KOPT-K1 (cell line): ENCODE measurements at regions not wholly inside any gene's neighbourhood (a gene's known extent, or its start where the extent isn't known, plus 50 kb on each side); places are given as distances from the start of the nearest gene placed in this dataset.
"Not testable (repeated sequence)": the region's sequence is repeated elsewhere in the genome, so short reads cannot be mapped to it uniquely, and the experiment has no call there.

Experiments
- H3K27ac ChIP-seq: fragments of 200-600 bp; sonication (generic); 2 replicates; pipeline ENCODE4 v1.5.1; 2016; ENCODE audit warnings: antibody characterized with exemption, mild to moderate bottlenecking, low read depth, low read length; ENCODE audit not compliant: poor library complexity, severe bottlenecking
- H3K36me3 ChIP-seq: fragments of 200-600 bp; sonication (generic); 2 replicates; pipeline ENCODE4 v1.5.1; 2017; ENCODE audit warnings: antibody characterized with exemption, mild to moderate bottlenecking, low read length, moderate library complexity; ENCODE audit not compliant: insufficient read depth
- H3K9me3 ChIP-seq: fragments of 200-600 bp; sonication (generic); 2 replicates; pipeline ENCODE4 v1.5.1; 2017; ENCODE audit warnings: antibody characterized with exemption, low read length, mild to moderate bottlenecking; ENCODE audit not compliant: insufficient read depth, poor library complexity, severe bottlenecking

DNA sequence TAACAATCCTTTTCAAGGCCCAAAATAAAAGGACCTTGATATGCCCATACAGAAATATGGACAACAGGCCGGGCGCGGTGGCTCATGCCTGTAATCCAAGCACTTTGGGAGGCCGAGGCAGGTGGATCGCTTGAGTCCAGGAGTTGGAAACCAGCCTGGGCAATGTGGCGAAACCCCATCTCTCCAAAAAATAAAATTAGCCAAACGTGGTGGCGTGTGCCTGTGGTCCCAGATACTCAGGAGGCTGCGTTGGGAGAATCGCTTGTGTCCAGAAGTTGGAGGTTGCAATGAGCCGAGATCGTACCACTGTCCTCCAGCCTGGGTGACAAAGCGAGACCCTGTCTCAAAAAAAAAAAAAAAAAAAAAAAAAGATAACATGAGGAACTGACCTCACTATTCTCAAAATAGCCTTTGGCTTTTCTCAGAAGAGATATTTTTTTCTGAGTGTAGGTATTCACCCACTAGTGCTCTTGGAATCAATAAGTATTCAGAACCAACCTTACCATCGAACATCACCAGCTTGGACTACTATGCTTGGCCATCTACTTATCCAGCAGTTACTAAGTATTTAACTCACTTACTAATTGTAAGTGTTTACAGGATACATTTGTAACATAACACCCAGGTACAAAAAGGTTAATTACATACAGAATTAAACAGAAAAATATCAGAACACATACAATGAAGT, 99.2 kb downstream of the OR2B2 start:
- Histone ChIP-seq H3K36me3 (no peaks in the 10 kb centered on the region), H3K9me3 (no peaks in the 10 kb centered on the region), H3K27ac (peak overlapping the region; percentile 96)

DNA sequence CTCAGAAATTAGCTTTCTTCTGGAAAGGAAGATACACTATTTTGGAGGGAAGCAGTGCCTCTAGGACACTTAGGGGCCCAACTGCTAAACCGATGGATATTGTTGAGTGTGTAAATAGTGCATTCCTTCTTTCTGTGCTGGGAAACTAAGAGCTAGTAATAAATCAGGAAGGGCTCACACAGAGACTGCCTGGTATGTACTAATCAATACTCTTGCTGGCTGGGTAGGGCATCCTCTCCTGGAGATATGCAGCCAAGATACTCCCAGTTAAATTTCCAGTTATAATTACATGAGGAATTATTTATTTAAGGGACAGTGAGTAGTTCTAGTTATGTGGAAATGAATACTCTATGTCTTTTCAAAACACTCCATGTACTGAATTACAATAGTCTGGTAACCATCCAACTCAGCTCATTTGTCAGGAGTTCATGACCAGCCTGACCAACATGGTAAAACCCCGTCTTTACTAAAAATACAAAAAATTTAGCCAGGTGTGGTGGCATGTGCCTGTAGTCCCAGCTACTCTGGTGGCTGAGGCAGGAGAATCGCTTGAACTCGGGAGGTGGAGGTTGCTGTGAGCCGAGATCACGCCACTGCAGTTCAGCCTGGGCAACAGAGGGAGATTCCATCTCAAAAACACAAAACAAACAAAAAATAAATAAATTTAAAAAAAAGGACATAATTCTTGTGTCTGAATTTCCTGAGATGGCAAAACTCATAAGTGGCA, 100.0 kb downstream of the OR2B2 start:
- Histone ChIP-seq H3K9me3 (no peaks in the 10 kb centered on the region), H3K36me3 (no peaks in the 10 kb centered on the region), H3K27ac (peak overlapping the region; percentile 96)

- Histone ChIP-seq H3K36me3 (no peaks in the 10 kb centered on the region), H3K27ac (peak overlapping the region; percentile 96), H3K9me3 (no peaks in the 10 kb centered on the region)
These were observed 100.8 kb downstream of the OR2B2 start for GRCh38 chr6:27811451-27811772.

- Histone ChIP-seq H3K27ac (peak overlapping the region; percentile 96), H3K36me3 (no peaks in the 10 kb centered on the region), H3K9me3 (no peaks in the 10 kb centered on the region)
These were observed 101.3 kb downstream of the OR2B2 start for GRCh38 chr6:27810768-27811450.

DNA sequence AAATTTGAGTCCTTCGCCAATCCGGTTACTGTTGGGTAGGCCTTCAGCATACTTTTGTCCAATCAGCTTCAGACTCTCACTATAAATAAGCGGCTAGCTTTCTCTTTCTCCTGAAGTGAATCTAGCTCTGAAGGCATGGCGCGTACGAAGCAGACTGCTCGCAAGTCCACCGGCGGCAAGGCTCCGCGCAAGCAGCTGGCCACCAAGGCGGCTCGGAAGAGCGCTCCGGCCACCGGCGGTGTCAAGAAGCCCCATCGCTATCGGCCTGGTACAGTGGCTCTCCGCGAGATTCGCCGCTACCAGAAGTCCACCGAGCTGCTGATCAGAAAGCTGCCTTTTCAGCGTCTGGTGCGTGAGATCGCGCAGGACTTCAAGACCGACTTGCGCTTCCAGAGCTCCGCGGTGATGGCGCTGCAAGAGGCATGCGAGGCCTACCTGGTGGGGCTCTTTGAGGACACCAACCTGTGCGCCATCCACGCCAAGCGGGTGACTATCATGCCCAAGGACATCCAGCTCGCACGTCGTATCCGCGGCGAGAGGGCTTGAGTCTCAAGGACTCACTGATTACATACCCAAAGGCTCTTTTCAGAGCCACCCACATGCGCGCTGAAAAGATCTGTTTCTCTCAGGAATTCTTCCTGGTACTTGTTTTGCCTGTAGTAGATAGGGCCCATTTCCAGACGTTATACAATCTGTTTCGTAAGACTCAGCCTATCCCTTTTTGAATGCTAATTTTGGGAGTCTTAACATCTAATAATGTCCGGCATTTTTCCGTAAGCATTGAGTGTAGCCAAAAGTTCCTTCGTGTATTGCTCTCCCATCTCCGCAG, 102.0 kb downstream of the OR2B2 start:
- H3K27ac ChIP-seq = peak overlapping the region; percentile 96

GRCh38 chr6:27809067-27809938, 102.9 kb downstream of the OR2B2 start:
- no peaks in the 10 kb centered on the region for H3K36me3 ChIP-seq
- H3K9me3 ChIP-seq = no peaks in the 10 kb centered on the region
- H3K27ac ChIP-seq = peak overlapping the region; percentile 96

More for the DNA sequence above, 102.0 kb downstream of the OR2B2 start:
- Histone ChIP-seq H3K9me3 (no peaks in the 10 kb centered on the region), H3K36me3 (no peaks in the 10 kb centered on the region)

DNA sequence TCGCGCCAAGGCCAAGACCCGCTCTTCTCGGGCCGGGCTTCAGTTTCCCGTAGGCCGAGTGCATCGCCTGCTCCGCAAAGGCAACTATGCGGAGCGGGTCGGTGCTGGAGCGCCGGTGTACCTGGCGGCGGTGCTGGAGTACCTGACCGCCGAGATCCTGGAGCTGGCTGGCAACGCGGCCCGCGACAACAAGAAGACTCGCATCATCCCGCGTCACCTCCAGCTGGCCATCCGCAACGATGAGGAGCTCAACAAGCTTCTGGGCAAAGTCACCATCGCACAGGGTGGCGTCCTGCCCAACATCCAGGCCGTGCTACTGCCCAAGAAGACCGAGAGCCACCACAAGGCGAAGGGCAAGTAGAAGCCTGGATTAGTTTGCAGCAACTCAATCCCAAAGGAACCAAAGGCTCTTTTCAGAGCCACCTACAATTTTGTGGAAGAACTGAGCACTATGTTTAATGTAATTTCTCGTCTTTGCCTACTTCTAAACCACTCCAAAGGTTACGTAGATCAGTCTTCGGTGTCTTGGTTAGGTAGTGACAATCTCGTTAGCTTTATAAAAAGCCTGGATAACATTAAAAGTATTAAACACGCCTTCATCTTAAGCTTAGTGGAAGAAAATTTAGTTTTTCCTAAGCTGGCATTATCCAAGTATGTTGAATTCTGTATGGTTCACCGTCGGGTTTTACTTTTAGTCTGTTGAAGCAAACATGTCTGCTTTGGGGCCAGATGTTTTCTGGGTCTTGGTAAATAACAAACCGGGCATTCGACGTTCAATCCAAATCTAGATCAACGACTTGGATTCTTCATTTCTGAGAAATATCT, 103.7 kb downstream of the OR2B2 start:
- H3K27ac ChIP-seq = peak overlapping the region; percentile 96
- not testable (repeated sequence) for H3K9me3 ChIP-seq, H3K36me3 ChIP-seq

DNA sequence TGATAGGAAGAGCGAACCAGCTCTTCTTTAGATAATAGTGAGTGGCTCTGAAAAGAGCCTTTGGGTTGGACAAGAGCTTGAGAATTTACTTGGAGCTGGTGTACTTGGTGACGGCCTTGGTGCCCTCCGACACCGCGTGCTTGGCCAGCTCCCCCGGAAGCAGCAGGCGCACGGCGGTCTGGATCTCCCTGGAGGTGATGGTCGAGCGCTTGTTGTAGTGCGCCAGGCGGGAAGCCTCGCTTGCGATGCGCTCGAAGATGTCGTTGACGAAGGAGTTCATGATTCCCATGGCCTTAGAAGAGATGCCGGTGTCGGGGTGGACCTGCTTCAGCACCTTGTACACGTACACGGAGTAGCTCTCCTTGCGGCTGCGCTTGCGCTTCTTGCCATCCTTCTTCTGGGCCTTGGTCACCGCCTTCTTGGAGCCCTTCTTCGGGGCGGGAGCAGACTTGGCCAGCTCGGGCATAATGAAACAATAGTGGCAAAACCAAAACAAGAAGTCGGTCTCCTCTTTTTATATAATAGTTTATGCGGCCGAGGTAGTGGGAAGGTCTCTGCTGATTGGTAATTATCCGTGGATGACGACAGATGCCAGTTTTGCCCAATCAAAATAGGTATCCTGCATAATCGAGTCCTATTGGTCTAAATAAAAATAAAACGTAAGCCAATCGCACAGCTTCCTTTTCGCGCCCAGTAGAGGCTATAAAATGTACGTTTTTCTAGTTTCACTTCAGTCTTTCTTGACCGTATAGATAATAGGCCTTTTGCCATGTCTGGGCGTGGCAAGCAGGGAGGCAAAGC, 104.6 kb downstream of the OR2B2 start:
- not testable (repeated sequence) for H3K36me3 ChIP-seq, H3K9me3 ChIP-seq
- H3K27ac ChIP-seq = peak overlapping the region; percentile 96

GRCh38 chr6:27806981-27807440, 105.2 kb downstream of the OR2B2 start:
- H3K36me3 ChIP-seq = no peaks in the 10 kb centered on the region
- H3K27ac ChIP-seq = peak overlapping the region; percentile 82
- H3K9me3 ChIP-seq = no peaks in the 10 kb centered on the region

DNA sequence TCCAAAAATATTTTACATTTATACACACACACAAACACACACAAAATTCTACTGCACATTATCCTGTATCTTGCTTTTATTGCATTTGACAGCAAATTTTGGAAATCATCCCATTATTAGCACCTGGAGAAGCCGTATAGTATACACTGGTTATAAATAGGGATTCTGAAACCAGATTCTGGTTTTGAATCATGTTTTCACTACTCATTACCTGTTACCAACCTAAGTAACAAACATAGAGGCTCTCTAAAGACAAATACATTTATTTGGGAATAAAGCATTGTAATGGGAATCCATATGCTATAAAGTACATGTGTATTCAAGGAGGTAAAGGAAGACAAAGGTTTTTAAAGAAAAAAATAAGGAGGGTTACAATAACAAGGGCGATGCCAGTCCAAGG, 106.8 kb downstream of the OR2B2 start:
- no peak overlapping the region for H3K27ac ChIP-seq

GRCh38 chr6:27804851-27805250, 107.3 kb downstream of the OR2B2 start:
- H3K27ac ChIP-seq = no peak overlapping the region
- H3K9me3 ChIP-seq = no peaks in the 10 kb centered on the region
- H3K36me3 ChIP-seq = no peaks in the 10 kb centered on the region

More for the DNA sequence above, 106.8 kb downstream of the OR2B2 start:
- Histone ChIP-seq H3K9me3 (no peaks in the 10 kb centered on the region), H3K36me3 (no peaks in the 10 kb centered on the region)

GRCh38 chr6:27800731-27801373, 111.3 kb downstream of the OR2B2 start:
- no peaks in the 10 kb centered on the region for H3K36me3 ChIP-seq
- H3K27ac ChIP-seq = no peak overlapping the region

More at GRCh38 chr6:27800731-27801373, 111.3 kb downstream of the OR2B2 start:
- H3K9me3 ChIP-seq = no peaks in the 10 kb centered on the region
